CD4-positive, alpha-beta memory T cell (primary cell): ENCODE measurements at regions not wholly inside any gene's neighbourhood (a gene's known extent, or its start where the extent isn't known, plus 50 kb on each side); places are given as distances from the start of the nearest gene placed in this dataset.

Experiments used
- CTCF ChIA-PET: fragments of 350-600 bp; sonication (Branson Sonifier 250); formaldehyde crosslinking; loops from one replicate; lab custom pipeline; 2021; ENCODE audit warnings: inconsistent platforms; ENCODE audit not compliant: partially characterized antibody; lab: Charles Lee
- POLR2A ChIA-PET: fragments of 350-600 bp; sonication (Branson Sonifier 250); formaldehyde crosslinking; loops from one replicate; lab custom pipeline; 2021; ENCODE audit not compliant: partially characterized antibody; lab: Charles Lee
- DNase-seq, 5 donors: peaks; one replicate each; pipeline versions ENCODE4 v3.0.0 to v3.0.0-alpha.2; 2020 to 2022; ENCODE audit warnings: mixed read lengths in 1 of 5
- H3K27ac ChIP-seq: one replicate; pipeline ENCODE4 v1.7.0; 2013; ENCODE audit warnings: low read depth, low read length
- H3K27me3 ChIP-seq: 2 replicates; pipeline ENCODE4 v1.7.0; 2013; ENCODE audit warnings: mild to moderate bottlenecking, low read length, moderate library complexity; ENCODE audit not compliant: insufficient read depth
- H3K36me3 ChIP-seq: 2 replicates; pipeline ENCODE4 v1.7.0; 2013; ENCODE audit warnings: mild to moderate bottlenecking, low read length, moderate library complexity; ENCODE audit not compliant: insufficient read depth
- H3K4me1 ChIP-seq: 2 replicates; pipeline ENCODE4 v1.7.0; 2013; ENCODE audit warnings: mild to moderate bottlenecking, low read length, moderate library complexity; ENCODE audit not compliant: insufficient read depth
- H3K4me3 ChIP-seq, 2 donors: one replicate each; pipeline ENCODE4 v1.7.0; 2013; ENCODE audit warnings: low read length in 2 of 2, mild to moderate bottlenecking in 1 of 2
- H3K9me3 ChIP-seq, 2 donors: one replicate each; pipeline ENCODE4 v1.7.0; 2013; ENCODE audit warnings: low read length in 2 of 2, control low read depth in 1 of 2; ENCODE audit not compliant: control insufficient read depth in 1 of 2
- H3K27ac Mint-ChIP-seq, 7 donors: one replicate each; pipeline ENCODE4 v1.8.0; 2020 to 2021; ENCODE audit warnings: mixed read lengths in 7 of 7, mild to moderate bottlenecking in 6 of 7, inconsistent platforms in 3 of 7, moderate library complexity in 3 of 7
- H3K27me3 Mint-ChIP-seq, 2 donors: one replicate each; pipeline ENCODE4 v1.8.0; 2020 to 2021; ENCODE audit warnings: mixed read lengths in 2 of 2
- H3K36me3 Mint-ChIP-seq, 2 donors: one replicate each; pipeline ENCODE4 v1.8.0; 2020 to 2021; ENCODE audit warnings: mixed read lengths in 2 of 2, inconsistent platforms in 1 of 2, mild to moderate bottlenecking in 1 of 2
- H3K4me1 Mint-ChIP-seq, 4 donors: one replicate each; pipeline ENCODE4 v1.8.0; 2020 to 2021; ENCODE audit warnings: mixed read lengths in 4 of 4, mild to moderate bottlenecking in 1 of 4
- H3K4me3 Mint-ChIP-seq, 8 donors: one replicate each; pipeline ENCODE4 v1.8.0; 2020 to 2021; ENCODE audit warnings: mixed read lengths in 8 of 8, mild to moderate bottlenecking in 7 of 8, moderate library complexity in 6 of 8, inconsistent platforms in 3 of 8
- H3K9me3 Mint-ChIP-seq, 8 donors: one replicate each; pipeline ENCODE4 v1.8.0; 2020 to 2021; ENCODE audit warnings: mixed read lengths in 8 of 8, mild to moderate bottlenecking in 5 of 8, inconsistent platforms in 3 of 8, moderate library complexity in 1 of 8
- intact Hi-C: fragments of 100-400 bp; cut with micrococcal nuclease; formaldehyde crosslinking; loops from one replicate; pipeline ENCODE4 v1.15.1; 2023

DNA sequence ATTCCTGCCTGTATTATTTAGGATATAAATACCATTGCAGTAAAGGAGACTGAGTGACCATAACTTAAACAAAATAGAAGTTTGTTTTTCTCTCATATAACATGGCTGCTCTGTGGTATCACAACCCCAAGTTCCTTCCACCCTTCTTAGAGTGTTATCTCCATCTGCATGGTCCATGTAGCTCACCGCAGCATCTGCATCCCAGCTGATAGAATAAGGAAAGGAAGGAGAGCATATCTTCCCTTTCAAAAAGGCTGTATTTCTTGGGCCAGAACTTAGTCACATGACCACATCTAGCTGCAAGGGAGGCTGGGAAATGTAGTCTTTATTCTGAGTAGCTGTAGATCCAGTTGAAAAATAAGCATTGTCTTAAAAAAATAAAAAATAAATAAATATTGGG is 184.8 kb upstream of the NUDT4 start:
- Mint-ChIP-seq H3K27me3 (peaks cover 5 to 11% of the 10 kb centered on the region in 2 donors), H3K36me3 (no peaks in the 10 kb centered on the region), H3K9me3 (peaks cover 0 to 16% (median 7%) of the 10 kb centered on the region in 8 donors), H3K4me1 (no peaks in the 10 kb centered on the region), H3K4me3 (no peak overlapping the region), H3K27ac (no peak overlapping the region)
- H3K4me1 ChIP-seq = no peaks in the 10 kb centered on the region
- intact Hi-C loops = no loop called here
- H3K27ac ChIP-seq = no peak overlapping the region
- no peaks in the 10 kb centered on the region for H3K36me3 ChIP-seq
- no peak for DNase-seq
- H3K9me3 ChIP-seq = no peaks in the 10 kb centered on the region
- POLR2A ChIA-PET = no interaction called here
- CTCF ChIA-PET = interaction anchor here (1.1 kb wide), 1 partner anchor 11 kb away, joined by 3 read pairs; no protein-coding TSS in a partner anchor
- H3K4me3 ChIP-seq = no peak overlapping the region
- H3K27me3 ChIP-seq = no peaks in the 10 kb centered on the region

DNA sequence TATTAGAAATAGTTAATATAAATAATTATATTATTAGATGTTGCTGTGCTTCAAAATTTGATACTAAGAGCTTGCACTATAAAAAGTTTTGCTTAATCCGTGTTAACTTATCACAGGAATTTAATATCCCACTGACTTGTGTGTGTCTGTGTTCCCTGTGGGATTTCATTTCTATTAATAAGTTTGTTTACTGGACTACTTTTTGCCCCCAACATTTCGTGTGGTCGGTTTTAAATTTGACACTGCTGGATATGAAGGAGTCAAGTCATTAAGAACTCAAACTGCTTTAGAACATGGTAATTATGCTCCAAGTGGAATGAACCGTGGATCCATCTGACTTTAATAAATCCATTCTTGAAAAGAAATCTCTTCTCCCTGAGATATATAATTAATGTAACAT is 182.2 kb upstream of the NUDT4 start:
- Mint-ChIP-seq H3K4me1 (no peaks in the 10 kb centered on the region), H3K27ac (no peak overlapping the region), H3K9me3 (peaks cover 0 to 16% (median 7%) of the 10 kb centered on the region in 8 donors), H3K27me3 (peaks cover 9 to 16% of the 10 kb centered on the region in 2 donors), H3K4me3 (no peak overlapping the region), H3K36me3 (no peaks in the 10 kb centered on the region)
- intact Hi-C loops = no loop called here
- Histone ChIP-seq H3K4me1 (no peaks in the 10 kb centered on the region), H3K27me3 (no peaks in the 10 kb centered on the region), H3K4me3 (no peak overlapping the region), H3K9me3 (no peaks in the 10 kb centered on the region), H3K27ac (no peak overlapping the region), H3K36me3 (no peaks in the 10 kb centered on the region)
- DNase-seq = no peak
- POLR2A ChIA-PET = no interaction called here
- CTCF ChIA-PET = no interaction called here

GRCh38 chr12:93197067-93197593 is 180.6 kb upstream of the NUDT4 start:
- CTCF ChIA-PET = no interaction called here

GRCh38 chr12:93198086-93198485 is 179.6 kb upstream of the NUDT4 start:
- CTCF ChIA-PET = no interaction called here
- H3K27me3 ChIP-seq = no peaks in the 10 kb centered on the region
- intact Hi-C loops = no loop called here
- Mint-ChIP-seq H3K4me3 (no peak overlapping the region), H3K9me3 (peaks cover 0 to 15% (median 7%) of the 10 kb centered on the region in 8 donors), H3K36me3 (no peaks in the 10 kb centered on the region), H3K27ac (no peak overlapping the region), H3K4me1 (peaks cover 0 to 1% (median 0%) of the 10 kb centered on the region in 4 donors), H3K27me3 (peaks cover 14 to 23% of the 10 kb centered on the region in 2 donors)
- H3K27ac ChIP-seq = no peak overlapping the region
- H3K36me3 ChIP-seq = no peaks in the 10 kb centered on the region
- DNase-seq = no peak
- H3K4me1 ChIP-seq = no peaks in the 10 kb centered on the region
- H3K9me3 ChIP-seq = no peaks in the 10 kb centered on the region
- no peak overlapping the region for H3K4me3 ChIP-seq
- POLR2A ChIA-PET = no interaction called here

More at GRCh38 chr12:93197067-93197593, 180.6 kb upstream of the NUDT4 start:
- Histone ChIP-seq H3K4me1 (no peaks in the 10 kb centered on the region), H3K27me3 (no peaks in the 10 kb centered on the region), H3K9me3 (no peaks in the 10 kb centered on the region), H3K4me3 (no peak overlapping the region), H3K36me3 (no peaks in the 10 kb centered on the region), H3K27ac (no peak overlapping the region)
- POLR2A ChIA-PET = no interaction called here
- DNase-seq = no peak
- Mint-ChIP-seq H3K4me1 (no peaks in the 10 kb centered on the region), H3K9me3 (peaks cover 0 to 16% (median 7%) of the 10 kb centered on the region in 8 donors), H3K27me3 (peaks cover 13 to 23% of the 10 kb centered on the region in 2 donors), H3K4me3 (no peak overlapping the region), H3K36me3 (no peaks in the 10 kb centered on the region), H3K27ac (no peak overlapping the region)
- intact Hi-C loops = no loop called here

GRCh38 chr12:93199831-93200236 is 177.9 kb upstream of the NUDT4 start:
- Histone ChIP-seq H3K36me3 (no peaks in the 10 kb centered on the region), H3K27me3 (no peaks in the 10 kb centered on the region), H3K9me3 (no peaks in the 10 kb centered on the region), H3K4me3 (no peak overlapping the region), H3K4me1 (no peaks in the 10 kb centered on the region), H3K27ac (no peak overlapping the region)
- intact Hi-C loops = no loop called here
- ChIA-PET CTCF (no interaction called here), POLR2A (no interaction called here)
- Mint-ChIP-seq H3K27me3 (peaks cover 14 to 23% of the 10 kb centered on the region in 2 donors), H3K4me3 (no peak overlapping the region), H3K4me1 (peaks cover 0 to 1% (median 0%) of the 10 kb centered on the region in 4 donors), H3K36me3 (no peaks in the 10 kb centered on the region), H3K9me3 (peaks cover 0 to 6% (median under 1%) of the 10 kb centered on the region in 8 donors), H3K27ac (no peak overlapping the region)
- no peak for DNase-seq

DNA sequence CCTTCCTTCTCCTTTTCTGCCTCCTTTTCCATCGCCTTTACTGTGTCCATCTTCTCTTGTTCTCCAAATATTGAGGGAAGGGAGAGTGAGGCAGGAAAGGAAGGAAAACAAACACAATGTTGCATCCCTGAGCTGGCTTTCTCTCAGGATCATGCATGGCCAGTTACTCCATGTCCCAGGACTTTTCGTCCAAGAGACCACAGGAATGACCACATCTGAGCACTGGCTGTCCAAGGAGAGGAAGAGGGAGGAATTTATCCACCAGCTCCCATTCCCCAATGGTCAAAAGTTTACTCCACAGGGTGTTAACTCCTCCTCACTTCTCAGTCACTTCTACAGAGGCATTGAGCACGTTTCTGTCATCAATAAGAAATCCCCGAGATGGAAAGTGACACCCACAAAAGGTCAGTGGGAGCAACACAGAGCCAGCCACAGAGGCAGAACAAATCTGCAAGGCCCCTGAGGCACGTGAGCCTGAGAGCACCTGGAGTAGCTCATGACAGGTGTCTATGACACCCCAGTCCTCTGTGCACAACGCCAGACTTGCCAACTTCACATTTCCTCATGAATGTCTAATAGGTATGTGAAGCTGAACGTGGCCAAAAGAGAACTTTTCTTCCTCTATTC is 177.3 kb upstream of the NUDT4 start:
- H3K4me1 ChIP-seq = no peaks in the 10 kb centered on the region
- H3K4me1 Mint-ChIP-seq = peaks cover 0 to 1% (median 0%) of the 10 kb centered on the region in 4 donors
- no peak overlapping the region for H3K27ac ChIP-seq
- H3K36me3 Mint-ChIP-seq = no peaks in the 10 kb centered on the region
- peaks cover 14 to 23% of the 10 kb centered on the region in 2 donors for H3K27me3 Mint-ChIP-seq
- no peaks in the 10 kb centered on the region for H3K9me3 ChIP-seq
- H3K27ac Mint-ChIP-seq = no peak overlapping the region
- H3K27me3 ChIP-seq = no peaks in the 10 kb centered on the region
- ChIA-PET POLR2A (no interaction called here), CTCF (no interaction called here)
- H3K4me3 Mint-ChIP-seq = no peak overlapping the region
- DNase-seq = no peak
- H3K9me3 Mint-ChIP-seq = peaks cover 0 to 4% (median 0%) of the 10 kb centered on the region in 8 donors
- intact Hi-C loops = no loop called here
- no peaks in the 10 kb centered on the region for H3K36me3 ChIP-seq
- H3K4me3 ChIP-seq = no peak overlapping the region

DNA sequence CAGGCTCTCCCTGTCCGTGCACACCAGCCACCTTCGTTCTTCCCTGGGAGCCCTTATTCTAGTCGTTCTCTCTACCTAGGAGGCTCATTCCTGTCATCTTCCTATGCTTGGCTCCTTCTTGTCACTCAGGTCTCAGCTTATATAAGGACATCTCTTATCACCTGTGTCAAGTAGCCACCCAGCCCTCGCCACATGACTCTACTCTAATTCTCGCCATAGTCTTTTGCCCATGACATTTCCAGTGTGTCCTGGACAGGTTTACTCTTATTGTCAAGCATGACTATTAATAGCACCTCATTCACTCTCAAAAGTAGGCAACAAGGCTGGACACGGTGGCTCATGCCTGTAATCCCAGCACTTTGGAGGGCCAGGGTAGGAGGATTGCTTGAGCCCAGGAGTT is 175.7 kb upstream of the NUDT4 start:
- Histone ChIP-seq H3K9me3 (no peaks in the 10 kb centered on the region), H3K4me3 (no peak overlapping the region), H3K27me3 (no peaks in the 10 kb centered on the region), H3K4me1 (no peaks in the 10 kb centered on the region), H3K36me3 (no peaks in the 10 kb centered on the region), H3K27ac (no peak overlapping the region)
- ChIA-PET CTCF (interaction anchor here (0.5 kb wide), 1 partner anchor 311 kb away, joined by 5 read pairs; no protein-coding TSS in a partner anchor), POLR2A (no interaction called here)
- Mint-ChIP-seq H3K27ac (no peak overlapping the region), H3K27me3 (peaks cover 11 to 17% of the 10 kb centered on the region in 2 donors), H3K4me1 (peaks cover 0 to 1% (median 0%) of the 10 kb centered on the region in 4 donors), H3K9me3 (peaks cover 0 to 4% (median 0%) of the 10 kb centered on the region in 8 donors), H3K4me3 (no peak overlapping the region), H3K36me3 (no peaks in the 10 kb centered on the region)
- intact Hi-C loops = no loop called here
- no peak for DNase-seq
